Mesenchymal stem cell (in vitro differentiated cells and primary cell): ENCODE measurements at regions not wholly inside any gene's neighbourhood (a gene's known extent, or its start where the extent isn't known, plus 50 kb on each side); places are given as distances from the start of the nearest gene placed in this dataset.

ENCODE experiments used
- DNase-seq: peaks from one replicate; pipeline ENCODE4 v3.0.0-alpha.2; 2013
- H2AFZ ChIP-seq: one replicate; pipeline ENCODE4 v1.6.1; 2013; ENCODE audit warnings: low read depth, mild to moderate bottlenecking, control low read depth, inconsistent platforms, low read length, moderate library complexity
- H2AK5ac ChIP-seq: 2 replicates; pipeline ENCODE4 v1.6.1; 2013; ENCODE audit warnings: low read length, moderate library complexity, mild to moderate bottlenecking, inconsistent platforms; ENCODE audit not compliant: severe bottlenecking
- H2BK120ac ChIP-seq: one replicate; pipeline ENCODE4 v1.6.1; 2013; ENCODE audit warnings: low read depth, mild to moderate bottlenecking, inconsistent platforms, low read length, moderate library complexity
- H2BK12ac ChIP-seq, 2 experiments: one replicate each; pipeline ENCODE4 v1.6.1; 2013; ENCODE audit warnings: inconsistent platforms in 2 of 2, low read length in 2 of 2, mild to moderate bottlenecking in 2 of 2, moderate library complexity in 2 of 2, control low read depth in 1 of 2
- H2BK15ac ChIP-seq: one replicate; pipeline ENCODE4 v1.6.1; 2013; ENCODE audit warnings: mild to moderate bottlenecking, low read depth, inconsistent platforms; ENCODE audit not compliant: poor library complexity, severe bottlenecking
- H2BK5ac ChIP-seq: 2 replicates; pipeline ENCODE4 v1.6.1; 2013; ENCODE audit warnings: low read depth, mild to moderate bottlenecking, low read length, control low read depth, inconsistent platforms; ENCODE audit not compliant: poor library complexity, severe bottlenecking
- H3K14ac ChIP-seq, 2 experiments: one replicate each; pipeline ENCODE4 v1.6.1; 2013; ENCODE audit warnings: inconsistent platforms in 2 of 2, low read length in 2 of 2, control low read depth in 1 of 2, mild to moderate bottlenecking in 1 of 2, moderate library complexity in 1 of 2
- H3K18ac ChIP-seq, 2 experiments: one replicate each; pipeline ENCODE4 v1.6.1; 2013; ENCODE audit warnings: inconsistent platforms in 2 of 2, low read length in 2 of 2, control low read depth in 1 of 2, low read depth in 1 of 2, mild to moderate bottlenecking in 1 of 2
- H3K23ac ChIP-seq, 2 experiments: one replicate each; pipeline ENCODE4 v1.6.1; 2013; ENCODE audit warnings: inconsistent platforms in 2 of 2, low read length in 2 of 2, mild to moderate bottlenecking in 2 of 2, moderate library complexity in 2 of 2, control low read depth in 1 of 2
- H3K27ac ChIP-seq: 2 replicates; pipeline ENCODE4 v1.5.1; 2013; ENCODE audit warnings: mild to moderate bottlenecking, moderate library complexity, low read length, control low read depth, inconsistent platforms; ENCODE audit not compliant: poor library complexity, severe bottlenecking
- H3K27me3 ChIP-seq, 2 experiments: 2 replicates each; pipeline versions ENCODE4 v1.6.1 to v1.7.0; 2013; ENCODE audit warnings: low read length in 2 of 2, mild to moderate bottlenecking in 2 of 2, moderate library complexity in 2 of 2, control low read depth in 1 of 2, inconsistent platforms in 1 of 2; ENCODE audit not compliant: control insufficient read depth in 1 of 2, insufficient read depth in 1 of 2
- H3K36me3 ChIP-seq, 2 experiments: 2 replicates each; pipeline versions ENCODE4 v1.6.1 to v1.7.0; 2013; ENCODE audit warnings: low read length in 2 of 2, control low read depth in 1 of 2, inconsistent platforms in 1 of 2, low read depth in 1 of 2, mild to moderate bottlenecking in 1 of 2; ENCODE audit not compliant: insufficient read depth in 2 of 2, control insufficient read depth in 1 of 2
- H3K4ac ChIP-seq, 2 experiments: one replicate each; pipeline ENCODE4 v1.6.1; 2013; ENCODE audit warnings: inconsistent platforms in 2 of 2, low read length in 2 of 2, mild to moderate bottlenecking in 2 of 2, moderate library complexity in 2 of 2, control low read depth in 1 of 2, low read depth in 1 of 2
- H3K4me1 ChIP-seq: 2 replicates; pipeline ENCODE4 v1.6.1; 2013; ENCODE audit warnings: low read depth, low read length, control low read depth; ENCODE audit not compliant: control insufficient read depth, insufficient read depth
- H3K4me2 ChIP-seq: 2 replicates; pipeline ENCODE4 v1.6.1; 2013; ENCODE audit warnings: low read length, mild to moderate bottlenecking, inconsistent platforms; ENCODE audit not compliant: poor library complexity, severe bottlenecking
- H3K4me3 ChIP-seq, 2 experiments: 2 replicates each; pipeline versions ENCODE4 v1.5.1 to v1.7.0; 2013; ENCODE audit warnings: low read length in 2 of 2, mild to moderate bottlenecking in 2 of 2, control low read depth in 1 of 2, low read depth in 1 of 2; ENCODE audit not compliant: insufficient read depth in 1 of 2
- H3K79me1 ChIP-seq: replicated peaks from 2 replicates; pipeline ENCODE4 v1.6.1; 2013; ENCODE audit warnings: mild to moderate bottlenecking, control low read depth, low read length, inconsistent platforms; ENCODE audit not compliant: poor library complexity, severe bottlenecking
- H3K9ac ChIP-seq: 2 replicates; pipeline ENCODE4 v1.7.0; 2013; ENCODE audit warnings: mild to moderate bottlenecking, low read length, moderate library complexity
- H3K9me3 ChIP-seq: 2 replicates; pipeline ENCODE4 v1.7.0; 2013; ENCODE audit warnings: mild to moderate bottlenecking, low read length; ENCODE audit not compliant: control insufficient read depth
- H4K8ac ChIP-seq: one replicate; pipeline ENCODE4 v1.6.1; 2013; ENCODE audit warnings: inconsistent platforms, mild to moderate bottlenecking, low read length, moderate library complexity
- H4K91ac ChIP-seq: one replicate; pipeline ENCODE4 v1.6.1; 2013; ENCODE audit warnings: mild to moderate bottlenecking, low read length, inconsistent platforms
- WGBS: methylation state at CpG from one replicate; pipeline ENCODE4 v1.1.7; 2013; ENCODE audit warnings: mixed read lengths; 5-methylcytosine and 5-hydroxymethylcytosine counted together

DNA sequence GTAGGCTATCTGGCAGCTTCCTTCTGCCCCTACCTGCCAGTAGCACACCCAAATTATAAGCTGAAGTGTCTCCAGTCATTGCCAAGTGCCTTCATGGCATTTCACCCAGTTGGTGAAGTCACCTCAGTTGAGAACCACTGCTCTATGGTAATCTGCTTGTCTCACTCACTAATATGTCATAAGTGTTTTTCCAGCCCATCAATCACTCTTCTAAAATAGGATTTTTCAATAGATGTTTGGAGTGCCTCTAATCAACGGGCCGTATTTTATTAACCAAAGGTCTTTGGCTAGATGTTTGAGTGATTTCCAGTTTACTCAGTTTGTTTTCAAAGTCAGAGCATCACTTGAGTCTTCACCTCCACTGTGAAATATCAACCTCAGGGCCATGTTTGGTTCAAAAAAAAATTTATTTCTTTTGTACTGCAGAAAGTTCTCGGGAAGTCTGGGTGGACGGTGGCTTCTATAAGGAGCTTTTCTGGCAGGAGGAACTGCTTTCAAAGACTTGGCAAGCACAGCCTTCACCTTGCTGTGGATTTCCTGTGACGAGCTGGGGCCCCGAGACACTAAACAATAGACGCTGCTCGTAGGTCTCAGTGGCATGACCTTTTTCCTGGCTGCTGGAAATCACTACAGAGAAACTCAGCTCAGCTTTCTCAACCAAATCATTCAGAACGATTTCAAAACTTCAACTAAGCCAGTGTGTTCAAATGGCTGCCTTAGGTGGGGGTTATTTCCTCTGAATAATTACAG is 95.2 kb upstream of the FOXF1 start:
- H2AFZ ChIP-seq: no peak overlapping the region
- H3K4ac ChIP-seq: no peak overlapping the region
- no peak overlapping the region for H3K4me2 ChIP-seq
- peaks cover 35% of the 10 kb centered on the region for H3K9me3 ChIP-seq
- no peak overlapping the region for H2BK15ac ChIP-seq
- no peak overlapping the region for H2BK5ac ChIP-seq
- no peak overlapping the region for H2BK120ac ChIP-seq
- no peak overlapping the region for H3K14ac ChIP-seq
- H3K79me1 ChIP-seq: no peaks in the 10 kb centered on the region
- H4K91ac ChIP-seq: no peak overlapping the region
- H3K27me3 ChIP-seq: peaks cover 0 to 46% of the 10 kb centered on the region in 2 experiments
- no peaks in the 10 kb centered on the region for H3K4me1 ChIP-seq
- H3K4me3 ChIP-seq: no peak overlapping the region
- H3K27ac ChIP-seq: no peak overlapping the region
- no peak overlapping the region for H3K9ac ChIP-seq
- no peak overlapping the region for H4K8ac ChIP-seq
- DNase-seq: no peak
- H3K36me3 ChIP-seq: no peaks in the 10 kb centered on the region
- no peak overlapping the region for H2BK12ac ChIP-seq
- no peak overlapping the region for H2AK5ac ChIP-seq
- WGBS: 83% methylated on average over 8 of the region's 9 CpGs
- no peak overlapping the region for H3K18ac ChIP-seq
- no peak overlapping the region for H3K23ac ChIP-seq

DNA sequence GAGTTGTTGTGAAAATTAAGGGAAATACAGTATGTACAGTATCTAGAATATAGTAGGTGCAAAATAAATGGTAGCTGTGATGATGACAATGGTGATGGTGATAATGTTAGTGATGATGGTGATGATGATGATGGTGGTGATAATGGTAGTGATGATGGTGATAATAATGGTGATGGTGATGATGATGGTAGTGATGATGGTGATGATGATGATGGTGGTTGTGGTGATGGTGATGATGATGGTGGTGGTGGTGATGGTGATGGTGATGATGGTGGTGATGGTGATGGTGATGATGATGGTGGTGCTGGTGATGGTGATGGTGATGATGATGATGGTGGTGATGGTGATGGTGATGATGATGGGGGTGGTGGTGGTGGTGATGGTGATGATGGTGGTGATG is 91.3 kb upstream of the FOXF1 start:
- H3K36me3 ChIP-seq: no peaks in the 10 kb centered on the region
- DNase-seq: no peak

DNA sequence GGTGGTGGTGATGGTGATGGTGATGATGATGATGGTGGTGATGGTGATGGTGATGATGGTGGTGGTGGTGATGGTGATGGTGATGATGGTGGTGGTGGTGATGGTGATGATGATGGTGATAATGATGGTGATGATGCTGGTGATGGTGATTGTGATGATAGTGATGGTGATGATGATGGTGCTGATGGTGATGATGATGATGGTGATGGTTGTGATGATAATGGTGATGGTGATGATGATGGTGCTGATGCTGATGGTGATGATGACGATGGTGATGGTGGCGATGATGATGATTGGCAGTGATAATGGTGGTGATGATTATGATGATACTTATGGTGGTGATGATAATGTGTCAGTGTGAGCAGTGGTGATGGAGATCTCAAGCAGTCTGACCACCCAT is 90.8 kb upstream of the FOXF1 start:
- H2AK5ac ChIP-seq: no peak overlapping the region
- no peak overlapping the region for H3K4me2 ChIP-seq
- H3K36me3 ChIP-seq: no peaks in the 10 kb centered on the region
- no peak overlapping the region for H3K18ac ChIP-seq
- H3K9me3 ChIP-seq: peaks cover 25% of the 10 kb centered on the region
- 100% methylated on average over 2 of the region's 2 CpGs for WGBS
- no peak overlapping the region for H3K9ac ChIP-seq
- no peak overlapping the region for H3K23ac ChIP-seq
- H3K27me3 ChIP-seq: peaks cover 0 to 38% of the 10 kb centered on the region in 2 experiments
- H3K27ac ChIP-seq: no peak overlapping the region
- H2BK120ac ChIP-seq: no peak overlapping the region
- no peak for DNase-seq
- no peak overlapping the region for H2BK15ac ChIP-seq
- no peak overlapping the region for H4K91ac ChIP-seq
- H3K4ac ChIP-seq: no peak overlapping the region
- no peak overlapping the region for H2BK12ac ChIP-seq
- H3K4me3 ChIP-seq: no peak overlapping the region
- H3K14ac ChIP-seq: no peak overlapping the region
- no peaks in the 10 kb centered on the region for H3K4me1 ChIP-seq
- no peak overlapping the region for H2BK5ac ChIP-seq
- no peaks in the 10 kb centered on the region for H3K79me1 ChIP-seq
- H4K8ac ChIP-seq: no peak overlapping the region
- no peak overlapping the region for H2AFZ ChIP-seq

More for the DNA sequence above, 91.3 kb upstream of the FOXF1 start:
- Histone ChIP-seq H4K91ac (no peak overlapping the region), H3K23ac (no peak overlapping the region), H3K9me3 (peaks cover 25% of the 10 kb centered on the region), H2AFZ (no peak overlapping the region), H3K4ac (no peak overlapping the region), H4K8ac (no peak overlapping the region), H3K14ac (no peak overlapping the region), H3K4me2 (no peak overlapping the region), H3K9ac (no peak overlapping the region), H3K18ac (no peak overlapping the region), H3K27me3 (peaks cover 0 to 38% of the 10 kb centered on the region in 2 experiments), H2BK12ac (no peak overlapping the region), H2BK15ac (no peak overlapping the region), H3K27ac (no peak overlapping the region), H3K4me1 (no peaks in the 10 kb centered on the region), H3K4me3 (no peak overlapping the region), H3K79me1 (no peaks in the 10 kb centered on the region), H2AK5ac (no peak overlapping the region), H2BK5ac (no peak overlapping the region), H2BK120ac (no peak overlapping the region)

DNA sequence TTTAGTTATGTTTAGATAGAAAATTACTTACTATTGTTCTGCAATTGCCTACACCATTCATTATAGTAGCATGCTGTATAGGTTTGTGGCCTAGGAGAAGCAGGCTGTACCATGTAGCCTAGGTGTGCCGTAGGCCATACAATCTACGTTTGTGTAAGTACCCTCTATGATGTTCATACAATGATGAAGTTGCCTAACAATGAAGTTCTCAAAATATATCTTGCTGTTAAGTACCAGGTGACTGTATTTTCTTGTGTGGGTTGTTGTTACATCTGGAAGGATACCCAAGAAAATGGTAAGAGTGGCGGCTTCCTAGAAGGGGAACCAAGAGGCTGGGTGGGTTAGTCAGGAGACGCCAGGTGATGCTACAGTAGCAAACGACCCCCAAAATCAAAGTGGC is 88.3 kb upstream of the FOXF1 start:
- Histone ChIP-seq H2BK15ac (no peak overlapping the region), H3K4me3 (no peak overlapping the region), H4K91ac (no peak overlapping the region), H3K9ac (no peak overlapping the region), H3K18ac (no peak overlapping the region), H3K9me3 (peaks cover 17% of the 10 kb centered on the region), H2BK12ac (no peak overlapping the region), H3K23ac (no peak overlapping the region), H4K8ac (no peak overlapping the region), H3K4me1 (no peaks in the 10 kb centered on the region), H3K4ac (no peak overlapping the region), H2AK5ac (no peak overlapping the region), H2BK5ac (no peak overlapping the region), H3K36me3 (no peaks in the 10 kb centered on the region), H3K27ac (no peak overlapping the region), H3K14ac (no peak overlapping the region), H3K27me3 (peaks cover 0 to 24% of the 10 kb centered on the region in 2 experiments), H3K4me2 (no peak overlapping the region), H2AFZ (no peak overlapping the region), H3K79me1 (no peaks in the 10 kb centered on the region), H2BK120ac (no peak overlapping the region)
- WGBS: 92% methylated on average over 4 of the region's 5 CpGs
- DNase-seq: no peak
